Middle frontal gyrus (tissue), 1 donor: ENCODE measurements at regions not wholly inside any gene's neighbourhood (a gene's known extent, or its start where the extent isn't known, plus 50 kb on each side); places are given as distances from the start of the nearest gene placed in this dataset.
"Not testable (repeated sequence)": the region's sequence is repeated elsewhere in the genome, so short reads cannot be mapped to it uniquely, and the experiment has no call there.

Source experiments
- DNase-seq: peaks from one replicate; pipeline ENCODE4 v3.0.0-alpha.2; 2015; ENCODE audit warnings: low spot score; ENCODE audit errors: extremely low spot score

DNA sequence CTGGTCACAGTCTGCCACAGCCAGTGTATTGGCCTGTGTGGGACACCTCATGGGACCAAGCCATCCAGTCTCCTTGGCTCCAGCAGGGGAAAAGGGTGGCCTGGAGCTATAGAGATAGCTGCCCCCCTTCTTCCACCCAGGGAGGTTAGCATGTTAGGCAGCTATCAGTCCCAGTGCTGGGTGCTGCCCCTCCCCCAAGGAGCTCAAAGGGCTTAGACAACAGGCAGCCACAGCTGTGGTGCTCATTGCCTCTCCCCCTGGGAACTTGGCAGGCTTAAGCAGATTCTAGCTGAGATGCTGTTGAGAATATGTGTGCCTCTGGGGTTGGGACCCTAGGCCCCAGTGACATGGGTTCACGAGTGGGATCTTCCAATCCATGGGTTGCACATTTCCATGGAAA, 226.0 kb upstream of the PTGER4 start:
- no peak for DNase-seq

DNA sequence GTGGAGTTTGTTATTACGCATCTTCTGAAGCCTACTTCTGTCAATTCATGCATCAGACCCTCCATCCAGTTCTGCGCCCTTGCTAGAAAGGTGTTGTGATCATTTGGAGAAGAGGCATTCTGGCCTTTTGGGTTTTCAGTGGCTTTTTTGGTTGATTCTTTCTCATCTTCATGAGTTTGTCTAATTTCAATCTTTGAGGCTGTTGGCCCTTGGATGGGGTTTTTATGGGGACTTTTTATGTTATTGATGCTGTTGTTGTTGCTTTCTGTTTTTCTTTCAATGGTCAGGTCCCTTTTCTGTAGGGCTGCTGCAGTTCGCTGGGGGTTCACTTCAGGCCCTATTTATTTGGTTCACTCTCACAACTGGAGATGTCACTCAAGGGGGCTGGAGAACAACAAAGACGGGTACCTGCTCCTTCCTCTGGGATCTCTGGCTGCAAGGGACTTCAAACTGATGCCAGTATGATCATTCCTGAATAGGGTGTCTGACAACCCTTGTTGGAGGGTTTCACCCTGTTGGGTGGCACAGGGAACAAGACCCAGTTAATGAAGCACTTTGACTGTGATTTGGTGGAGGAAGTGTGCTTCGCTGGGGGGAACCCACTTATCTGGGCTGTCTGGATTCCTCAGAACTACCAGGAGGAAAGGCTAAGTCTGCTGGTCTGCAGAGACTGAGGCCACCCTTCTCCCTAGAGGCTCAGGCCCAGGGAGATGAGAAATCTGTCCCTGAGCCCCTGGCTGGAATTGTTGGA, 226.7 kb upstream of the PTGER4 start:
- no peak for DNase-seq

DNA sequence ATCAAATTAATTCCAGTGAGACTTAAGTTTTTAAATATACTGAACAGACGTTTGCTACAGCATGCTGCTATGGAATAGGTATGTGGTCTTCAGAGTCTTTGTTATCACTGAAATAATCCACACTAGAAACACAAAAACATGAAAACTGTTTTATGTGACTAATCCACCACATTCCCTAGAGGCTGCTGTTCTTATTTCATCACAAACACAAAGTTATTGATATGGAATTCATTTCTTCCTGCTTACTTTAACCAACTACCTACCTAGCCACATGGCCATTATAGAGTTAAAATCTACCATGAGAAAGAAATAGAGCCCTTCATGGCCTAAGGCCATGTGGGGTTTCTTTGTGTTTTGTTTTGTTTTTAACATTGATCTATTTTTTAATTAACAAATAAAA, 232.3 kb upstream of the PTGER4 start:
- DNase-seq, result no peak

DNA sequence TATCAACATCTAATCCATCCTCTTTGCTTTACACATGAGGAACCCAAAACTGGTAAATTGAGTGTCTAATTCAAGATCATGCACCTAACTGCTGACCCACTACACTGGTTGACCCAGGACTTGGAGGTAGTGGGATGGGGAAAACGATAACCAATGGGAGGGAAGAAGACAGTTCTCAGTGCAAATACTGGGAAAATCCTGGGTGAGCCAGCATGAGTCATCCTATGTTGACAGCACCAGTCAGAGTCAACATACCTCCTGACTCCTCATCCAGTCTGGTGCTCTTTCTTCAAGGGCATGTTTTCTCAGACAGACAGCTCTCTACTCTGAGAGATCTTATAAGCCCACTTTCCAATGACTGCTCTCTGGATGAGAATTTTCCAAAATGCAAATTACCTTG, 232.8 kb upstream of the PTGER4 start:
- no peak for DNase-seq

DNA sequence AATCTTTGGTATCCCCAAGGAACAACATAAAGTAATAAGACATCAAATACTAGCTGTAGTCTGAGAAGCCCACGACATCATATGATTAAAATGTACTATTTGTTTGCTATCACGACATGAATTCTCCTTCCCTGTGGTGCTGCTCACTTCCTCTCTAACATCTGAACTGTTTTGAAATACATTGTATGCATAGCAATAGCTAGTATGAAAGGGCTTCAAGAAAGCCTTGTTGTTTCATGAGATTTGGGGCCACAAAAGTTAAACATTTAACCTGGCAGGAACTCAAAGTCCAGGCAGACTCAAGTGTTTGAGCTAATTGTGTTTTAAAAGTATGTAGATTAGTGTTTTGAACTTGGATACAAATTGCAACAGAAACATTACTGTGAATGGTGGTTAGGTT, 237.4 kb upstream of the PTGER4 start:
- no peak for DNase-seq

DNA sequence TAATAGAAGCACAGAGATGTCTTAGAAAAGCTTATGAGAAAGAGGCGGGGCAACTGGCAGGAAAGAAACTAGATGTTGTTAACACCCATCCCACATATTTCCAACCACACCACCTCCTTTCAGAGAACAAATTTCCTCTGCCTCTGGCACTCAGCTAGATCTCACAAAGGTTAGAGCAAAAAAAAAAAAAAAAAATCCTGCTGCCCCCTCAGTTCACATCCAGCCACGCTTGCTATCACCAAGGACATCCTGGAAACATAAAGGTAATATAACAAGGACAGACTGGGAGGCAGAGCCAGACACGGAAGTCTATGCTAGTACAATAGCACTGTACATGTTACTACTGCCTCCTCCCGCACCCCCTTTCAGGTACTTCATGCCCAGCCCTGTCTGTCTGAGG, 238.0 kb upstream of the PTGER4 start:
- no peak for DNase-seq

DNA sequence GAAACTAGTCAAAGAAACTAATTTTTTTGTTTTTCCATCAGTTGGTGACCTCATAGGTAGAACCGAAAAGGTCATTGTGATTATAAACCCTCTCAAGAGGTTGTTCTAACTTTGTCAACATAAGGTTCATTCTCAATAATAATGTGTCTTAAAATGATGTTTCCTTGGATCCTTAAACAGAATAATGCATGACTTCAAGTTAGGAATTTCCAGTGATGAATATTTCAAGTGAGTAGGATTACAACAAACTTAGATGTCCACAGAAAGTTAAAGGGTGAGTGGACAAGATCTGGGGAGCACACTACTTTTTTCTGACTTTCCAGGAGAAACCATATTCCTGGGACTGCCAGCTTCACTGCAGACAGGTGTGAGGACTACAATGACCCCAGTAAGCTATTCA, 239.0 kb upstream of the PTGER4 start:
- DNase-seq, result no peak

DNA sequence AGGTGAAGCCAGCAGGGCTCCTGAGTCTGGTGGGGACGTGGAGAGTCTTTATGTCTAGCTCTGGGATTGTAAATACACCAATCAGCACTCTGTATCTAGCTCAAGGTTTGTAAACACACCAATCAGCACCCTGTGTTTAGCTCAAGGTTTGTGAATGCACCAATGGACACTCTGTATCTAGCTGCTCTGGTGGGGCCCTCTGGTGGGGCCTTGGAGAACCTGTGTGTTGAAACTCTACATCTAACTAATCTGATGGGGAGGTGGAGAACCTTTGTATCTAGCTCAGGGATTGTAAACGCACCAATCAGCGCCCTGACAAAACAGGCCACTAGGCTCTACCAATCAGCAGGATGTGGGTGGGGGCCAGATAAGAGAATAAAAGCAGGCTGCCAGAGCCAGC, 240.6 kb upstream of the PTGER4 start:
- DNase-seq, result not testable (repeated sequence)

DNA sequence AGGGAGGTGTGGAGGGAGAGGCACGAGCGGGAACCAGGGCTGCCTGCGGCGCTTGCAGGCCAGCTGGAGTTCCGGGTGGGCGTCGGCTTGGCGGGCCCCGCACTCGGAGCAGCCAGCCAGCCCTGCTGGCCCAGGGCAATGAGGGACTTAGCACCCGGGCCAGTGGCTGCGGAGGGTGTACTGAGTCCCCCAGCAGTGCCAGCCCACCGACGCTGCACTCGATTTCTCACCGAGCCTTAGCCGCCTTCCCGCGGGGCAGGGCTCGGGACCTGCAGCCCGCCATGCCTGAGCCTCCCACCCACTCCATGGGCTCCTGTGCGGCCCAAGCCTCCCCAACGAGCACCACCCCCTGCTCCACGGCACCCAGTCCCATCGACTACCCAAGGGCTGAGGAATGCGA, 241.1 kb upstream of the PTGER4 start:
- not testable (repeated sequence) for DNase-seq

DNA sequence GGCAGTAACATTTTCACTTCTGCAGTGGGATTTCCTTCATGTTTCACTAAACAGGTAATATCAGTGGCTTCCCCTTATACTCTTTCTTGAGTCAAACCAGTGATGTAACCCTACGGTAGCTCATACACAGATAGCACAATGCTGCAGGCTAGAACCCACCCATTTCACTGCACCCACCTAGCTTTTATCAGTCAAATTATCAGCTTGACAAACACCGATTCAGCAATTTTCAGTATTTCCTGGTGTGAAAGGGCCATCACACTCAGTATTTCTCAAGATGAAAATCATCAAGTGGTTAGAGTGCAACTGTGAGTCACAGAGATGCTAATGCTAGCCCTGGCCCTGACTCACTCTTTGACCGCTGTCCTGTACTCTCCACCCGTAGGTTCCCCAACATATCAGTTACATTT, 242.3 kb upstream of the PTGER4 start:
- no peak for DNase-seq

DNA sequence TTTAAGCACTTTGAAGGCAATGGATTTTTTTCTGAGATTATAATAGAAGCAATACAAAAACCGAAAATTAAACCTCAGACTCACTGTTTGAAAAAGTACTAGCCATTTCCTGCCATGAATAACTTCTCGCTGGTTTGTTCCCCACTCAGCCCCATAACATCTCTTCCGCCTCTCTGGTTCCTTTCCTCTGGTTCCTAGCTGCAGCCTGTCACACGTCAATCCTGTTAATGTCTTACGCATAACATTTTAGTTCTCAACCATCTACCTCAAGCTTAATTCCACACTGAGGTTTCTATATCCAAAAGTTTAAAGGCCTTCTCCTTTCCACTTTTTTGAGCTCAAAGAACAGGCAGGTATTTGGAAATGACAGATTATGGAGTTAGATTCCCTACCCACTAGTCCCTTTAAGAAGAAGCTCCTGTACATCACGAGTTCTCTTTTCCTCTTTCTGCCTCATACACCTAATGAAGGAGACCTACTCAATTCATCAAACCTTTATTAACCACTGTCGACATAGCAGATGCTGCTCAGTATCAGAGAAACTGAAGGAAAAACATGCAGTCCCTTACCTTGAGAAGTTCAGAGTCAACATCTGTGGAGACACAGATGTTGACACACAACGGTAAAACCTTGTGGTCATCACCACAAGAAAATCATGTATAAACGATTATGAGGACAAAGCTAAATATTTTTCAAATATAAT, 243.0 kb upstream of the PTGER4 start:
- no peak for DNase-seq

DNA sequence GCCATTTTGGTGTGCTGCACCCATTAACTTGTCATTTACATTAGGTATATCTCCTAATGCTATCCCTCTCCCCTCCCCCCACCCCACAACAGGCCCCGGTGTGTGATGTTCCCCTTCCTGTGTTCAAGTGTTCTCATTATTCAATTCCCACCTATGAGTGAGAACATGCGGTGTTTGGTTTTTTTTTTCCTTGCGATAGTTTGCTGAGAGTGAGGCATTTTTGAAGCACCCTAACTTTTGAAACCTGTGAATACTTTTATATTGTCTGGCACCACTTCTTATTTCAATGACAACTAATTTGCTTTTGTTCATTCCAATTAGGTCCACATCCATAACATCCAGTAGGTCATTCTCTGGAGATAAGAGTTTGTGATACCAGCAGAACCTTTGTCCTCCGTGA, 244.0 kb upstream of the PTGER4 start:
- not testable (repeated sequence) for DNase-seq

DNA sequence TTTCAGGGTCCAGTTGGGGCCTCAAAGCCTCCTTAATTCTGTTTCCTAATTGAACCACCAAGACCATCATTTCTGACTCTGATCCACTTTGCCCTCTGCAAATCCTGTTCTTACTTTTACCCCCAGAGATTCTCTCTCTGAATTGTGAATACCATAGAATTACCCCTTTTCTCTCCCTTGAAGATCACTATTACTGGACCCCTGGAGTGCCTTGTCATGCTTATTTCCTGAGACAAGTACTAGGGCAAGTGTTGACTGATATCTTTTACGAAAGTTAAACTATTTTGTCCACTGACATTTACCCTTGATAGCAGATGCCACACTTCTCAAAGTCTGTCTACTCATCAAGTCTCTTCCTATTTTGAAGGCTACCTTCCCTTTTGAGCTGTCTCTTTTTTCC, 246.9 kb upstream of the PTGER4 start:
- DNase-seq, result no peak

DNA sequence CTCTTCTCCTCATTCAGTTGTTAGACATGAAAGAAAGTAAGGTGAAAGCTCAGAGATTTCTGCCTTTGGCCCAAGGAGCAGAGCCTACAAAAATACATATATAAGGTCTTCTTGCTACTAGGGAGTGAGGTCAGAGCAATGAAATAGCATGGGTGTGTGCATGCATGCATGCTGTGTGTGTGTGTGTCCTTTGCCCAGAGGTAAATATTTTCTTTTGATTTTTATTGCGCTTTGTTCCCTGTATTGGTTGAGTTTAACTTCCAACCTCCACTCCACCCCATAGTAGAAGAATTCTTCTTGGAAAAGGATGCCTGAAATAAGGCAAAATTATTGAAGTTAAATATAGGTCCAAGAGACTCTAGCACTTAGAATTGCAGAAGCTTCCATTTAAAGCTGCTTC, 248.0 kb upstream of the PTGER4 start:
- no peak for DNase-seq

DNA sequence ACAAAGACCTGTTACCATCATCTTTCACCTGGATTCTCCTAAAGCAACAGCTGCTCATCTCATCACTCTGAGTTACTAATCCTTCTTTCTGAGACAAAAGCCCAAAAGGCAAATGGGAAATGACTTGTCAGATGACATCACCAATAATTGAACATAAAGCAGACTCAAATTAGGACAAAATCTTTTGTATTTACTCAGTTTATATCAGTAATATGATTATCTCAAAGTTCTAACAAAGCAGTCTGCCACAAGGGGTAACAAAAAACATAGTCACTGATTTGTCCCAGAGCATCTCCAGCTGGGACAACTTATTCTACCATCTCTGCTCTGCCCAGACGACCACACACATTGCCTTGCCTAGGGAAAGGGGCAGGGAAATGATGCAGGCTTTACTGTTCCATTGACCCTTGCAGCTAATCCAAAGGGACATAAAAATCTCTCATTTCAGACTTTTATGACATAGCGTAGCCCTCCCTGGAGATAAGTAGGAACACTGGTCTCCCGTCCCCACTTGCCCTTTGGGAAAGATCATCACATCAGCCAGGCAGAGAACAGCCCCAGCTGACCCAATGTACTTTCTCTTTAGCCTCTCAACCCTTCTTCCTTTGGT, 249.5 kb upstream of the PTGER4 start:
- DNase-seq, result no peak

DNA sequence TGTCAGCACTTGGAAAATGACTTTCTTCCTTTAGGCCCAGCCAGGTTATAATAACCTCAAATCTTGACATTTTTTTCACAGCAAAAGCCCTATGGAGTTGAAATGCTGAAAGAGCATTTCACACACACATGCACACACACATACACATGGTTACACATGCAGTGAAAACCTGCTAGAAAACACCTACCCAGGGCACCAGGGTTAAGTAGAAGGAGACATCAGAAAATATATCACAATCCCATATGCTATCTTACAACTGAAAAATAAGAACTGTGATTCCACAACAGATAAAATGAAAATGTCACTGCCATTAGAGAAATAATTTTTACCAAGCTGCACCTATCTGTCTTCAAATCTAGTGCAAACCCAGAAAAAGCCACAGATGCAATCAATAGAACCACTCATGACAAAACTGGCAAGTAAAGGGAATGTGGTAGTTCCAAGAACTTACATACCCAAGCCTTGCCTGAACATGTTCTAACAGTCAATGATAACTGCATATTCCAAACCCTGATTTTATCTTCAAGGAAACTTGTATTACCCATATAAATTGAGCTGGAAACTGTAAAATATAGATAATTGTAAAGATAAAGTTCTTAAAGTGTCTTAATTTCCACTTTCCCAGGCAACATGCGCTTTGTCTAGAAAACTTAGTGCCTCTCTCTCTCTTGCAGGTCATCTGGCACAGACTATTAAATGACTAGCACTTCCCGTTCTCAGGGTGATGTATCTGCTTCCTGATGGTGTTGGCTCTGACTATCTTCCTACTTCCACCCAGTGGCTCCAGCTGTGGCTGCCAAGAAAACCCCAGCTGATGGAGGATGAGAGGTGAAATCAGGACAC, 250.2 kb upstream of the PTGER4 start:
- no peak for DNase-seq

DNA sequence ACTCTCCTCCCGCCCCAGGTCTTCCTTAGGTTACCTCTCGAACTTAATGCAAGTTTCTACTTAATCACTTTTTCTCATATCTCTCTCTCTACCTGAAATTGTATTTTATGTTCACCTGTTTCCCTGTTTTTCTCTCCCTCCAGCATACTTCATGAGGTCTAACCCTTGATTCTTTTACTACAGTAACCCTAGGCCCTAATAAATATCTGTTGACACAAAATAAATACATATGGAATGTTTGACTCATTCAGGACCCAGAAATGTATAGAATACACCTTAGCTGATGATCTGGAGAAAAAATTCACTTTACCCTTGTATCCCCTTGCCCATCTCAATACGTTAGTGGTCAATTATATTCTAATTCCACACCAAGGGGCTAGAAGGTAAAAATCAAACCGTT, 250.9 kb upstream of the PTGER4 start:
- no peak for DNase-seq

DNA sequence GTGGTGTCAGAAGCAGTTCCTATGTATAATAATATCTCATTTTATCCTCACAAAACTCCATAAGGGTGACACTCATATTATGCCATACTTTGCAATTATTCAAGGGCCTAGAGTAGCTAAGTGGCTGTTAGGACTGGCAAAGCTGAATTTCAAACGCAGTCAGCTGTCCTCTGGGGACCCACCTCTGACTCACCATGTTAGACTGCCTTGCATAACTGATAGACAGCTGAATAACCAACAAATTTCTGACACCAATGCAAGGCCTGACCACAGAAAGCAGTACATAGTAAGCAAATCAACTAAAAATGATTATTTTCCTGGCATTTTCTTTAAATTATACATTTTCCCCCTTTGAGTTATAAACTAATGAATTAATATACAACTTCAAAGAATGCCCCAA, 251.6 kb upstream of the PTGER4 start:
- DNase-seq, result no peak

DNA sequence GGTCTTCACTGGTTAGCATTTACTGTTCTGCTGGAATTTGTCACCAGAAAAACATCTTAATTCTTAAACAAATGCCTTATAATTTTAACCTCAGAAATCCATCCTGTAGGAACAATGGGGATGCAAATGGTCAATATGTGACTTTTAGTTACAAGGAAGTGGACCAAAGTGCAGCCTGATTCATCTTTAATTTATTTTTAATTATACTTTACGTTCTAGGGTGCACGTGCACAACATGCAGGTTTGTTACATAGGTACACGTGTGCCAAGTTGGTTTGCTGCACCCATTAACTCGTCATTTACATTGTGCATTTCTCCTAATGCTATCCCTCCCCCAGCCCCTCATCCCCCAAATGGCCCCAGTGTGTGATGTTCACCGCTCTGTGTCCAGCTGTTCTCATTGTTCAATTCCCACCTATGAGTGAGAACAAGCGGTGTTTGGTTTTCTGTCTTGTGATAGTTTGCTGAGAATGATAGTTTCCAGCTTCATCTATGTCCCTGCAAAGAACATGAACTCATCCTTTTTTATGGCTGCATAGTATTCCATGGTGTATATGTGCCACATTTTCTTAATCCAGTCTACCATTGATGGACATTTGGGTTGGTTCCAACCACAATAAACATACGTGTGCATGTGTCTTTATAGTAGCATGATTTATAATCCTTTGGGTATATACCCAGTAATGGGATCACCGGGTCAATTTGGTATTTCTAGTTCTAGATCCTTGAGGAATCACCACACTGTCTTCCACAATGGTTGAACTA, 262.5 kb upstream of the PTGER4 start:
- DNase-seq, result not testable (repeated sequence)

DNA sequence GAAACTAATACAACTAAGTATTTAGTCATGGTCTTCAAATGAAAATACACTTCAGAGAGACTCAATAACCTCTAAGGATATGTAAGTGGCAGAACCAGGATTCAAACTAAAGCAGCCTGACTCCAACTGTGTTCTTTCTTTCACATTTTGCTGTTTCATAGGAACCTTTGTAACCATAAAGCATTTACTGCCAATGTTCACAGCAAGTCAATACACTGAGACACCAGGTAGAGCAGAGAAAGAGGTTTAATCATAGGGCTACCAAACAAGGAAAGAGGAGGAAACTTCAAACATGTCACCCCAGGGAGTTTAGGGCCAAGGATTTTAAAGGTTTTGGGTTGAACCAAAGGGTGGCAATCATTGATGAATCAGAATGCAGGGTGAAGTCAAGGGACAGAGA, 263.1 kb upstream of the PTGER4 start:
- DNase-seq, result no peak

DNA sequence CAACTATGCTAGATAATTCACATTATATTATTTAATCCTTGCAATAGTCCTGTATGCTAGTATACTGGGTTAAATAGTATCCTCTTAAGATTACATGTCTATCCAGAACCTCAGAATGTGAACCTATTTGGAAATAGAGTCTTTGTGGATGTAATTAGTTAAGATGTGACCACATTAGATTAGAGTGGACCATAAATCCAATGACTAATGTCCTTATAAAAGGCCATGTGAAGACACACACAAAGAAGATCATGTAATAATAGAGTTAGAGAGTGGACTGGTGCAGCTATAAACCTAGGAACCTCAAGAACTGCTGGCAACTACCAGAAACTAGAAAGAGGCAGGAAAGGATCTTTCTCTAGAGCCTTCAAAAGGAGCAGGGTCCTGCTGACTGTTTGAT, 263.6 kb upstream of the PTGER4 start:
- no peak for DNase-seq
